IMR-90 (cell line): ENCODE measurements at regions not wholly inside any gene's neighbourhood (a gene's known extent, or its start where the extent isn't known, plus 50 kb on each side); places are given as distances from the start of the nearest gene placed in this dataset.

ENCODE experiments used
- ATAC-seq: fragments of 200-7000 bp; cut with Tn5 transposase; 2 replicates; pipeline ENCODE4 v1.9.1; 2020; ENCODE audit warnings: low read depth, mild to moderate bottlenecking, moderate library complexity
- BruUV-seq: library from RNA; stranded (reverse); fragments of 400-500 nt; replicated peaks from 2 replicates; lab custom pipeline; 2021; lab: Mats Ljungman, UMichigan
- CTCF ChIA-PET: fragments of 300-600 bp; formaldehyde crosslinking; extraction: SDS; loops from one replicate; lab custom pipeline; 2021; ENCODE audit warnings: antibody characterized with exemption; lab: Yijun Ruan, JAX
- POLR2A ChIA-PET: fragments of 300-600 bp; sonication (Branson Sonifier 250); formaldehyde crosslinking; loops from one replicate; lab custom pipeline; 2022; ENCODE audit warnings: antibody characterized with exemption; ENCODE audit not compliant: unreplicated experiment; lab: Charles Lee
- DNase-seq: peaks from one replicate; pipeline ENCODE4 v3.0.0; 2013
- H2AFZ ChIP-seq: replicated peaks from 2 replicates; pipeline ENCODE3; 2013; ENCODE audit warnings: low read length, mild to moderate bottlenecking; ENCODE audit not compliant: poor library complexity
- H2AK5ac ChIP-seq: 2 replicates; pipeline ENCODE4 v1.6.1; 2013; ENCODE audit warnings: low read depth, low read length, inconsistent platforms
- H2AK9ac ChIP-seq: replicated peaks from 2 replicates; pipeline ENCODE3; 2013; ENCODE audit warnings: mild to moderate bottlenecking, low read depth, low read length, moderate library complexity; ENCODE audit not compliant: poor library complexity
- H2BK120ac ChIP-seq: 2 replicates; pipeline ENCODE4 v1.6.1; 2013; ENCODE audit warnings: low read depth, low read length, inconsistent platforms
- H2BK15ac ChIP-seq: 3 replicates; pipeline ENCODE4 v1.6.1; 2013; ENCODE audit warnings: low read depth, low read length, inconsistent platforms
- H2BK20ac ChIP-seq: 2 replicates; pipeline ENCODE4 v1.6.1; 2013; ENCODE audit warnings: low read depth, mild to moderate bottlenecking, inconsistent platforms, low read length, moderate library complexity
- H2BK5ac ChIP-seq: 2 replicates; pipeline ENCODE4 v1.6.1; 2013; ENCODE audit warnings: mild to moderate bottlenecking, low read depth, low read length, inconsistent platforms; ENCODE audit not compliant: poor library complexity, severe bottlenecking
- H3K14ac ChIP-seq: replicated peaks from 2 replicates; pipeline ENCODE4 v1.6.1; 2013; ENCODE audit warnings: low read depth, low read length, inconsistent platforms
- H3K18ac ChIP-seq: 2 replicates; pipeline ENCODE4 v1.6.1; 2013; ENCODE audit warnings: low read depth, low read length, control low read depth
- H3K23ac ChIP-seq: 2 replicates; pipeline ENCODE4 v1.6.1; 2013; ENCODE audit warnings: low read depth, low read length, inconsistent platforms
- H3K27ac ChIP-seq: 2 replicates; pipeline ENCODE4 v1.5.1; 2013; ENCODE audit warnings: mild to moderate bottlenecking, control low read depth, low read length; ENCODE audit not compliant: insufficient read depth
- H3K27me3 ChIP-seq: 2 replicates; pipeline ENCODE4 v1.6.1; 2013; ENCODE audit warnings: low read length; ENCODE audit not compliant: control insufficient read depth, insufficient read depth
- H3K36me3 ChIP-seq: 2 replicates; pipeline ENCODE4 v1.6.1; 2013; ENCODE audit warnings: low read length, mixed read lengths; ENCODE audit not compliant: control insufficient read depth, insufficient read depth
- H3K4ac ChIP-seq: 2 replicates; pipeline ENCODE4 v1.6.1; 2013; ENCODE audit warnings: low read depth, low read length, inconsistent platforms
- H3K4me1 ChIP-seq: 2 replicates; pipeline ENCODE4 v1.6.1; 2013; ENCODE audit warnings: low read length, mixed read lengths; ENCODE audit not compliant: control insufficient read depth, insufficient read depth
- H3K4me2 ChIP-seq: 2 replicates; pipeline ENCODE4 v1.6.1; 2013; ENCODE audit warnings: low read depth, mild to moderate bottlenecking, control low read depth, low read length, moderate library complexity
- H3K4me3 ChIP-seq: 2 replicates; pipeline ENCODE4 v1.5.1; 2013; ENCODE audit warnings: low read depth, mild to moderate bottlenecking, control low read depth, low read length, moderate library complexity; ENCODE audit not compliant: insufficient read depth
- H3K56ac ChIP-seq: 2 replicates; pipeline ENCODE4 v1.6.1; 2013; ENCODE audit warnings: low read length, inconsistent platforms; ENCODE audit not compliant: insufficient read depth; ENCODE audit errors: extremely low read depth
- H3K79me1 ChIP-seq, 2 experiments: 2 replicates each; pipeline ENCODE4 v1.6.1; 2013; ENCODE audit warnings: low read length in 2 of 2, inconsistent platforms in 1 of 2, low read depth in 1 of 2
- H3K9ac ChIP-seq: 2 replicates; pipeline ENCODE4 v1.6.1; 2013; ENCODE audit warnings: low read depth, low read length, control low read depth
- H3K9me1 ChIP-seq: 2 replicates; pipeline ENCODE4 v1.6.1; 2013; ENCODE audit warnings: low read length, inconsistent platforms; ENCODE audit not compliant: insufficient read depth
- H3K9me3 ChIP-seq: 2 replicates; pipeline ENCODE4 v1.6.1; 2013; ENCODE audit warnings: low read length; ENCODE audit not compliant: control insufficient read depth, insufficient read depth
- H4K20me1 ChIP-seq: 2 replicates; pipeline ENCODE4 v1.6.1; 2013; ENCODE audit warnings: low read length, inconsistent platforms; ENCODE audit not compliant: insufficient read depth
- H4K5ac ChIP-seq: 2 replicates; pipeline ENCODE4 v1.6.1; 2013; ENCODE audit warnings: mild to moderate bottlenecking, low read depth, low read length, control low read depth
- H4K8ac ChIP-seq, 2 experiments: 2 replicates each; pipeline ENCODE4 v1.6.1; 2013; ENCODE audit warnings: low read depth in 2 of 2, low read length in 2 of 2, control low read depth in 1 of 2, inconsistent platforms in 1 of 2
- H4K91ac ChIP-seq: 2 replicates; pipeline ENCODE4 v1.6.1; 2013; ENCODE audit warnings: low read depth, low read length, inconsistent platforms; ENCODE audit not compliant: insufficient read depth
- CEBPB ChIP-seq: IDR thresholded peaks from 2 replicates; pipeline ENCODE4 v1.6.1; 2012; ENCODE audit warnings: low read depth, low read length, improper control_type of control experiment
- CHD1 ChIP-seq: IDR thresholded peaks from 2 replicates; pipeline ENCODE4 v1.6.1; 2012; ENCODE audit warnings: low read depth, low read length, improper control_type of control experiment
- FOS ChIP-seq: fragments of 150-350 bp; IDR thresholded peaks from 2 replicates; pipeline ENCODE4 v1.6.1; 2016; ENCODE audit warnings: low read depth, low read length
- MAZ ChIP-seq: IDR thresholded peaks from 2 replicates; pipeline ENCODE4 v1.6.1; 2012; ENCODE audit warnings: low read depth, mild to moderate bottlenecking, low read length, improper control_type of control experiment, moderate library complexity, borderline replicate concordance
- MXI1 ChIP-seq: IDR thresholded peaks from 2 replicates; pipeline ENCODE4 v1.6.1; 2012; ENCODE audit warnings: low read depth, mild to moderate bottlenecking, low read length, moderate library complexity, borderline replicate concordance
- RAD21 ChIP-seq: IDR thresholded peaks from 2 replicates; pipeline ENCODE4 v1.6.1; 2012; ENCODE audit warnings: low read length, improper control_type of control experiment
- WGBS, 2 experiments: methylation state at CpG; one replicate each; pipeline versions ENCODE4 v1.1.5 to v1.1.7; 2013; ENCODE audit warnings: missing lambda C conversion rate in 2 of 2; ENCODE audit not compliant: insufficient read length in 1 of 2; ENCODE audit errors: extremely low coverage in 2 of 2; 5-methylcytosine and 5-hydroxymethylcytosine counted together
- dilution Hi-C: fragments of 300-500 bp; cut with HindIII; formaldehyde crosslinking; loops from one replicate; pipeline ENCODE4 v1.14.3; 2018; ENCODE audit warnings: low sequenced_read_pairs; ENCODE audit not compliant: unreplicated experiment
- in situ Hi-C: fragments of 300-500 bp; cut with MboI; formaldehyde crosslinking; loops from 3 replicates; pipeline ENCODE4 v1.14.3; 2019; ENCODE audit warnings: low sequenced_read_pairs, inconsistent platforms, mixed read lengths
- intact Hi-C: fragments of 100-400 bp; cut with micrococcal nuclease; formaldehyde crosslinking; loops from 2 replicates; pipeline ENCODE4 v1.10.0; 2022
- TF ChIP-seq, protein P1 (sequence below): conservative IDR thresholded peaks from 2 replicates; pipeline ENCODE4 v1.5.1; 2012; ENCODE audit warnings: mild to moderate bottlenecking, low read depth, low read length, improper control_type of control experiment
- TF ChIP-seq, protein P2 (sequence below): fragments of 150-350 bp; IDR thresholded peaks from 2 replicates; pipeline ENCODE4 v1.6.1; 2017; ENCODE audit warnings: mild to moderate bottlenecking, antibody characterized with exemption, low read length, low read depth

DNA sequence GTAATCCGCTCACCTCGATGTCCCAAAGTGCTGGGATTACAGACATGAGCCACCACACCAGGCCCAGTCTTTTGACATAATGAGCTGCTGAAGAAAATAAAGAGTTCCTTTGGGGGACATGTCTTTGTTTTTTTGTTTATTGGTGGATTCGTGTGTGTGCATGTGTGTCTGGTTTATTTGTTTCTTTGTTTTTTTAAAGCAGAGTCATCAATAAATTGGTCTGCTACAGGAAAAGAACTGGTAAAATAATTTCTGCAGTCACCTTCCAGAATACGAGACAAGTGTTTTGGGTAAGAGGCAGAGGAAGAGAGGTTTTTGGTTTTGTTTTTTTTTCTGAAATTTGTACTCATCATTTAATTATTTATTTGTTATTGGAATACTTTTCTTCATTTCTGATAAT lies 51.5 kb upstream of the PPP3CA start:
- Histone ChIP-seq H3K27ac (no peak overlapping the region), H2BK20ac (no peak overlapping the region), H2AFZ (no peak overlapping the region), H2AK9ac (no peak overlapping the region), H4K91ac (no peak overlapping the region), H3K79me1 (no peaks in the 10 kb centered on the region), H4K8ac (no peak overlapping the region), H3K4ac (no peak overlapping the region), H3K27me3 (no peaks in the 10 kb centered on the region), H2BK15ac (no peak overlapping the region), H3K36me3 (no peaks in the 10 kb centered on the region), H2BK120ac (no peak overlapping the region), H3K9me1 (no peaks in the 10 kb centered on the region), H2AK5ac (no peak overlapping the region), H3K9ac (no peak overlapping the region), H2BK5ac (no peak overlapping the region), H3K14ac (no peak overlapping the region), H3K18ac (no peak overlapping the region), H4K5ac (no peak overlapping the region), H3K4me1 (no peaks in the 10 kb centered on the region), H4K20me1 (no peaks in the 10 kb centered on the region), H3K56ac (no peak overlapping the region), H3K4me2 (no peak overlapping the region), H3K9me3 (no peaks in the 10 kb centered on the region), H3K4me3 (no peak overlapping the region), H3K23ac (no peak overlapping the region)
- DNase-seq (no peak), ATAC-seq (no peak)
- 100% methylated on average over 1 of the region's 4 CpGs; no CpG with 5 or more reads in 1 of the 2 experiments for WGBS, 2 experiments
- POLR2A ChIA-PET: no interaction called here
- intact Hi-C loops (no loop called here), dilution Hi-C loops (no loop called here), in situ Hi-C loops (no loop called here)
- CTCF ChIA-PET: interaction anchor here (0.6 to 0.7 kb wide), 2 partner anchors 50 to 378 kb away, joined by 3 to 7 read pairs; no protein-coding TSS in a partner anchor
- no TSS peak for BruUV-seq
- TF ChIP-seq FOS: no peak
- TF ChIP-seq CHD1: no peak
- TF ChIP-seq, protein P1, sequence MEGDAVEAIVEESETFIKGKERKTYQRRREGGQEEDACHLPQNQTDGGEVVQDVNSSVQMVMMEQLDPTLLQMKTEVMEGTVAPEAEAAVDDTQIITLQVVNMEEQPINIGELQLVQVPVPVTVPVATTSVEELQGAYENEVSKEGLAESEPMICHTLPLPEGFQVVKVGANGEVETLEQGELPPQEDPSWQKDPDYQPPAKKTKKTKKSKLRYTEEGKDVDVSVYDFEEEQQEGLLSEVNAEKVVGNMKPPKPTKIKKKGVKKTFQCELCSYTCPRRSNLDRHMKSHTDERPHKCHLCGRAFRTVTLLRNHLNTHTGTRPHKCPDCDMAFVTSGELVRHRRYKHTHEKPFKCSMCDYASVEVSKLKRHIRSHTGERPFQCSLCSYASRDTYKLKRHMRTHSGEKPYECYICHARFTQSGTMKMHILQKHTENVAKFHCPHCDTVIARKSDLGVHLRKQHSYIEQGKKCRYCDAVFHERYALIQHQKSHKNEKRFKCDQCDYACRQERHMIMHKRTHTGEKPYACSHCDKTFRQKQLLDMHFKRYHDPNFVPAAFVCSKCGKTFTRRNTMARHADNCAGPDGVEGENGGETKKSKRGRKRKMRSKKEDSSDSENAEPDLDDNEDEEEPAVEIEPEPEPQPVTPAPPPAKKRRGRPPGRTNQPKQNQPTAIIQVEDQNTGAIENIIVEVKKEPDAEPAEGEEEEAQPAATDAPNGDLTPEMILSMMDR: no peak
- no peak for TF ChIP-seq MAZ
- no peak for TF ChIP-seq RAD21
- no peak for TF ChIP-seq CEBPB
- TF ChIP-seq, protein P2, sequence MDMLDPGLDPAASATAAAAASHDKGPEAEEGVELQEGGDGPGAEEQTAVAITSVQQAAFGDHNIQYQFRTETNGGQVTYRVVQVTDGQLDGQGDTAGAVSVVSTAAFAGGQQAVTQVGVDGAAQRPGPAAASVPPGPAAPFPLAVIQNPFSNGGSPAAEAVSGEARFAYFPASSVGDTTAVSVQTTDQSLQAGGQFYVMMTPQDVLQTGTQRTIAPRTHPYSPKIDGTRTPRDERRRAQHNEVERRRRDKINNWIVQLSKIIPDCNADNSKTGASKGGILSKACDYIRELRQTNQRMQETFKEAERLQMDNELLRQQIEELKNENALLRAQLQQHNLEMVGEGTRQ: no peak
- TF ChIP-seq MXI1: no peak
